ENCODE measurements at regions not wholly inside any gene's neighbourhood (a gene's known extent, or its start where the extent isn't known, plus 50 kb on each side); places are given as distances from the start of the nearest gene placed in this dataset.

DNA sequence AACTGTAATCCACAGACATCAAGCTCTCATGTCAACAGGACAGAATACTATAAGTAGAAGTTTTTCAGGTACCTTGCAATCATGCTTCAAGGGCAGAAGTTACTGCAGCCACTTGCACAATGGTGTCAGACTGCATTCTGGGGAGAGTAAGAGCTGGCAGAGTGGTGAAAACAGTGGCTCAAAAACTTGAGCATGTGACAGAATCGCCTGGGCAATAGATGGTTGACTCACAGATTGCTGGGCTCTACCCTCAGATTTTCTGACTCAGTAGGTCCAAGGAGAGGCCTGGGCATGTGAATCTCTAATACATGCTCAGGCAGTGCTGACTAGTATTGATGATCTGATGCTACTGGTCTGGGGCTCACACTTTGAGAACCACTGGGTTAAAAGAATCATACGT lies 187.8 kb downstream of the TBX5 start:
- H3K79me2 ChIP-seq (ENCODE audit: control insufficient read depth, low read length): no peaks in the 10 kb centered on the region
- no peaks in the 10 kb centered on the region for H3K9me2 ChIP-seq (replicated peaks; ENCODE audit: control insufficient read depth, low read length)
- no peak overlapping the region for H3K27ac ChIP-seq (ENCODE audit: low read depth, low read length)
- no peak overlapping the region for H3K4me3 ChIP-seq (ENCODE audit: low read length)
- no peaks in the 10 kb centered on the region for H3K4me1 ChIP-seq (ENCODE audit: control insufficient read depth, low read length)
- H3K4me2 ChIP-seq (ENCODE audit: low read length): no peak overlapping the region
- H3K9me3 ChIP-seq (ENCODE audit: control insufficient read depth, insufficient read depth, low read length): no peaks in the 10 kb centered on the region
- H3K27me3 ChIP-seq (ENCODE audit: control insufficient read depth, low read length): no peaks in the 10 kb centered on the region
- H3F3A ChIP-seq (ENCODE audit: control insufficient read depth, insufficient read depth): no peaks in the 10 kb centered on the region
- H4K20me1 ChIP-seq (ENCODE audit: control insufficient read depth, insufficient read depth, low read depth, low read length): no peaks in the 10 kb centered on the region
- H3K36me3 ChIP-seq (ENCODE audit: control insufficient read depth, low read length): no peaks in the 10 kb centered on the region
- TF ChIP-seq EZH2phosphoT487 (IDR thresholded peaks at IDR 0.05; ENCODE audit: borderline replicate concordance, low read length): no peak
- TF ChIP-seq, protein P1, sequence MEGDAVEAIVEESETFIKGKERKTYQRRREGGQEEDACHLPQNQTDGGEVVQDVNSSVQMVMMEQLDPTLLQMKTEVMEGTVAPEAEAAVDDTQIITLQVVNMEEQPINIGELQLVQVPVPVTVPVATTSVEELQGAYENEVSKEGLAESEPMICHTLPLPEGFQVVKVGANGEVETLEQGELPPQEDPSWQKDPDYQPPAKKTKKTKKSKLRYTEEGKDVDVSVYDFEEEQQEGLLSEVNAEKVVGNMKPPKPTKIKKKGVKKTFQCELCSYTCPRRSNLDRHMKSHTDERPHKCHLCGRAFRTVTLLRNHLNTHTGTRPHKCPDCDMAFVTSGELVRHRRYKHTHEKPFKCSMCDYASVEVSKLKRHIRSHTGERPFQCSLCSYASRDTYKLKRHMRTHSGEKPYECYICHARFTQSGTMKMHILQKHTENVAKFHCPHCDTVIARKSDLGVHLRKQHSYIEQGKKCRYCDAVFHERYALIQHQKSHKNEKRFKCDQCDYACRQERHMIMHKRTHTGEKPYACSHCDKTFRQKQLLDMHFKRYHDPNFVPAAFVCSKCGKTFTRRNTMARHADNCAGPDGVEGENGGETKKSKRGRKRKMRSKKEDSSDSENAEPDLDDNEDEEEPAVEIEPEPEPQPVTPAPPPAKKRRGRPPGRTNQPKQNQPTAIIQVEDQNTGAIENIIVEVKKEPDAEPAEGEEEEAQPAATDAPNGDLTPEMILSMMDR (IDR thresholded peaks at IDR 0.05; ENCODE audit: low read depth, low read length, poor library complexity, severe bottlenecking): no peak

DNA sequence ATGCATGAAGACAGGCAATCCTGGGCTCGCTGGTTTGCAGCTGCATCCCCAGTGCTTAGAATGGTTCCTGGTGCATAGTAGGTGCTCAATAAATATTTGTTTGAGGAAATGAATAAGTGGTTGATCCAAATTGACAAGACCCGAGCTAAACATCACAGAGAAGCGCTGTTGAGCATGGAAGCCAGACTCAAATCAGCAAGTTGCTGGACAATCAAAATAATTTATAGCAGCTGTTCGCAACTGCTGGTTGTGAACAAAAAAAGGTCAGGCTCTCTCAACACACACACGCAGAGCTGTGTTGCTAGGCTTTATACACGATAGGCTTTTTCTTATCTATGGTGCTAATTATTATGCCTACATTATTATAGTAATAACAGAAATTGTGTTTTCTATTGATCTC lies 190.2 kb downstream of the TBX5 start:
- TF ChIP-seq EZH2phosphoT487 (IDR thresholded peaks at IDR 0.05; ENCODE audit: borderline replicate concordance, low read length): no peak
- Histone ChIP-seq H3K27ac (ENCODE audit: low read depth, low read length) (no peak overlapping the region), H3K9me3 (ENCODE audit: control insufficient read depth, insufficient read depth, low read length) (no peaks in the 10 kb centered on the region), H4K20me1 (ENCODE audit: control insufficient read depth, insufficient read depth, low read depth, low read length) (no peaks in the 10 kb centered on the region), H3K36me3 (ENCODE audit: control insufficient read depth, low read length) (no peaks in the 10 kb centered on the region), H3K27me3 (ENCODE audit: control insufficient read depth, low read length) (no peaks in the 10 kb centered on the region), H3K4me3 (ENCODE audit: low read length) (no peak overlapping the region), H3K79me2 (ENCODE audit: control insufficient read depth, low read length) (no peaks in the 10 kb centered on the region), H3K4me1 (ENCODE audit: control insufficient read depth, low read length) (no peaks in the 10 kb centered on the region), H3F3A (ENCODE audit: control insufficient read depth, insufficient read depth) (no peaks in the 10 kb centered on the region), H3K4me2 (ENCODE audit: low read length) (no peak overlapping the region), H3K9me2 (replicated peaks; ENCODE audit: control insufficient read depth, low read length) (no peaks in the 10 kb centered on the region)

DNA sequence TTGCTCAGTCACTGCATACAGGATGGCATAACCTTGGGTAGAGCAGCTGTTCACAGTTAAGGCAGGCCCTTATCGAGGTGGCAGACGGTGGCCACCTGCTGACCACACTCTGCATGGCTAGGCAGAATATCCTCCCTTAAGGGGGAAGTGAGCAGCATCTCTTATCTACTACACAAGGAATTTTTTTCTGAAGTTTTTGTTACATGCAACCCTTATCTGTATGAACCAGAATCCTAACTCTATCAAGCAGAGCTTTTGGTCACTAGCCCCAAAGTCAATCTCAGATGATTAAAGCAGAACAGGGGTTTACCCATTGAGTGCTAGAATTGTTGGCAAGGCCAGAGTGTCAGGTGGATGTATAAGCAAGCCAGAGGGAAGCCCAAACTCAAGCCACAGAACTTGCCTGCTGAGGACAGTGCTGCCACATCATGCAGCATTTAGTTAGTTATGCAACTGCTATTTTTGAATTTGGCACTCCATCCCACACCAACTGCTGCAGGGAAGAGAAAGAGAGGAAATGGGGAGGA lies 192.8 kb downstream of the TBX5 start:
- no peaks in the 10 kb centered on the region for H3K9me2 ChIP-seq (replicated peaks; ENCODE audit: control insufficient read depth, low read length)
- H3K79me2 ChIP-seq (ENCODE audit: control insufficient read depth, low read length): no peaks in the 10 kb centered on the region
- no peak overlapping the region for H3K27ac ChIP-seq (ENCODE audit: low read depth, low read length)
- H3K36me3 ChIP-seq (ENCODE audit: control insufficient read depth, low read length): no peaks in the 10 kb centered on the region
- no peak overlapping the region for H3K4me3 ChIP-seq (ENCODE audit: low read length)
- no peak overlapping the region for H3K4me2 ChIP-seq (ENCODE audit: low read length)
- H3K9me3 ChIP-seq (ENCODE audit: control insufficient read depth, insufficient read depth, low read length): no peaks in the 10 kb centered on the region
- TF ChIP-seq EZH2phosphoT487 (IDR thresholded peaks at IDR 0.05; ENCODE audit: borderline replicate concordance, low read length): no peak
- TF ChIP-seq, protein P1 (IDR thresholded peaks at IDR 0.05; ENCODE audit: low read depth, low read length, poor library complexity, severe bottlenecking): no peak
- no peaks in the 10 kb centered on the region for H3K27me3 ChIP-seq (ENCODE audit: control insufficient read depth, low read length)
- no peaks in the 10 kb centered on the region for H3F3A ChIP-seq (ENCODE audit: control insufficient read depth, insufficient read depth)
- no peaks in the 10 kb centered on the region for H4K20me1 ChIP-seq (ENCODE audit: control insufficient read depth, insufficient read depth, low read depth, low read length)
- no peaks in the 10 kb centered on the region for H3K4me1 ChIP-seq (ENCODE audit: control insufficient read depth, low read length)

DNA sequence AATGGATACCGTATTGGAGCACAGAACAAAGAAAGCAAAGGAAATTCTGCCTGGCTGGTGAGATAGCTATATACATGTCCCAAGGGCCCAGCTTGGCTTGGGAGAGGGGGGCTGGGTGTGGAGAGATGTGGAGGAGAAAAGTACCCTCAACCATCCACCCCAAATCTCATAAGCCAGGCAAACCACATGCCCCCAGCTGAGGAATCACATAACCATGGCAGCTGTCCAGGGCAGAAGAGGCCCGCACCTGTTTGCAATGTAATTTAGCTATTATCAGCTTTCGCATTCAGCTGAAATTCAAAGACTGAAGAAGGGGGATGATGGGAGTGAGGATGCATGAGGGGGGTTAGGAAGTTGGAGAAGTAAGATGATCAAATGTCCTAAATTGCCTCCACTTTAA lies 196.1 kb downstream of the TBX5 start:
- H3K27ac ChIP-seq (ENCODE audit: low read depth, low read length): no peak overlapping the region
- H3F3A ChIP-seq (ENCODE audit: control insufficient read depth, insufficient read depth): no peaks in the 10 kb centered on the region
- no peak overlapping the region for H3K4me3 ChIP-seq (ENCODE audit: low read length)
- no peaks in the 10 kb centered on the region for H3K9me3 ChIP-seq (ENCODE audit: control insufficient read depth, insufficient read depth, low read length)
- H3K27me3 ChIP-seq (ENCODE audit: control insufficient read depth, low read length): no peaks in the 10 kb centered on the region
- no peaks in the 10 kb centered on the region for H3K4me1 ChIP-seq (ENCODE audit: control insufficient read depth, low read length)
- no peaks in the 10 kb centered on the region for H3K36me3 ChIP-seq (ENCODE audit: control insufficient read depth, low read length)
- H4K20me1 ChIP-seq (ENCODE audit: control insufficient read depth, insufficient read depth, low read depth, low read length): no peaks in the 10 kb centered on the region
- no peak for TF ChIP-seq EZH2phosphoT487 (IDR thresholded peaks at IDR 0.05; ENCODE audit: borderline replicate concordance, low read length)
- TF ChIP-seq, protein P1 (IDR thresholded peaks at IDR 0.05; ENCODE audit: low read depth, low read length, poor library complexity, severe bottlenecking): no peak
- H3K4me2 ChIP-seq (ENCODE audit: low read length): no peak overlapping the region
- H3K79me2 ChIP-seq (ENCODE audit: control insufficient read depth, low read length): no peaks in the 10 kb centered on the region
- no peaks in the 10 kb centered on the region for H3K9me2 ChIP-seq (replicated peaks; ENCODE audit: control insufficient read depth, low read length)

Measured in DOHH2 (cell line).